ENCODE measurements at regions not wholly inside any gene's neighbourhood (a gene's known extent, or its start where the extent isn't known, plus 50 kb on each side); places are given as distances from the start of the nearest gene placed in this dataset.
"Not testable (repeated sequence)": the region's sequence is repeated elsewhere in the genome, so short reads cannot be mapped to it uniquely, and the experiment has no call there.

GRCh38 chr7:81197266-81197665, 278.4 kb upstream of the SEMA3C start:
- no peaks in the 10 kb centered on the region for H3K27me3 Mint-ChIP-seq (ENCODE audit: low read depth)
- no peak overlapping the region for H3K4me3 Mint-ChIP-seq
- no peaks in the 10 kb centered on the region for H3K36me3 Mint-ChIP-seq (ENCODE audit: low read depth)
- no peaks in the 10 kb centered on the region for H3K9me3 Mint-ChIP-seq
- no peak overlapping the region for H3K27ac Mint-ChIP-seq
- no peaks in the 10 kb centered on the region for H3K4me1 Mint-ChIP-seq (ENCODE audit: low read depth)
- DNase-seq (ENCODE audit: low spot score), result no peak

GRCh38 chr7:81195033-81195432, 276.2 kb upstream of the SEMA3C start:
- Mint-ChIP-seq H3K27me3 (ENCODE audit: low read depth) (no peaks in the 10 kb centered on the region), H3K27ac (no peak overlapping the region), H3K4me1 (ENCODE audit: low read depth) (no peaks in the 10 kb centered on the region), H3K9me3 (no peaks in the 10 kb centered on the region), H3K4me3 (no peak overlapping the region), H3K36me3 (ENCODE audit: low read depth) (no peaks in the 10 kb centered on the region)
- no peak for DNase-seq (ENCODE audit: low spot score)

- Mint-ChIP-seq H3K36me3 (ENCODE audit: low read depth) (no peaks in the 10 kb centered on the region), H3K4me3 (no peak overlapping the region), H3K27ac (no peak overlapping the region), H3K27me3 (ENCODE audit: low read depth) (no peaks in the 10 kb centered on the region), H3K9me3 (no peaks in the 10 kb centered on the region), H3K4me1 (ENCODE audit: low read depth) (no peaks in the 10 kb centered on the region)
- no peak for DNase-seq (ENCODE audit: low spot score)
Measured at GRCh38 chr7:81190997-81191768, 272.3 kb upstream of the SEMA3C start.

GRCh38 chr7:81187753-81188152, 268.9 kb upstream of the SEMA3C start:
- H3K4me1 Mint-ChIP-seq (ENCODE audit: low read depth), result no peaks in the 10 kb centered on the region

GRCh38 chr7:81186691-81187090, 267.8 kb upstream of the SEMA3C start:
- no peak overlapping the region for H3K4me3 Mint-ChIP-seq
- H3K4me1 Mint-ChIP-seq (ENCODE audit: low read depth), result no peaks in the 10 kb centered on the region
- no peaks in the 10 kb centered on the region for H3K27me3 Mint-ChIP-seq (ENCODE audit: low read depth)
- H3K9me3 Mint-ChIP-seq, result no peaks in the 10 kb centered on the region
- no peaks in the 10 kb centered on the region for H3K36me3 Mint-ChIP-seq (ENCODE audit: low read depth)
- no peak overlapping the region for H3K27ac Mint-ChIP-seq
- no peak for DNase-seq (ENCODE audit: low spot score)

More at GRCh38 chr7:81187753-81188152, 268.9 kb upstream of the SEMA3C start:
- H3K36me3 Mint-ChIP-seq (ENCODE audit: low read depth), result no peaks in the 10 kb centered on the region
- H3K4me3 Mint-ChIP-seq, result no peak overlapping the region
- no peaks in the 10 kb centered on the region for H3K9me3 Mint-ChIP-seq
- no peak overlapping the region for H3K27ac Mint-ChIP-seq
- no peak for DNase-seq (ENCODE audit: low spot score)
- H3K27me3 Mint-ChIP-seq (ENCODE audit: low read depth), result no peaks in the 10 kb centered on the region

- H3K4me1 Mint-ChIP-seq (ENCODE audit: low read depth), result no peaks in the 10 kb centered on the region
- no peaks in the 10 kb centered on the region for H3K27me3 Mint-ChIP-seq (ENCODE audit: low read depth)
- H3K36me3 Mint-ChIP-seq (ENCODE audit: low read depth), result no peaks in the 10 kb centered on the region
- no peak overlapping the region for H3K27ac Mint-ChIP-seq
- H3K9me3 Mint-ChIP-seq, result peaks cover 3% of the 10 kb centered on the region
- DNase-seq (ENCODE audit: low spot score), result no peak
- H3K4me3 Mint-ChIP-seq, result no peak overlapping the region
Measured at GRCh38 chr7:81185072-81185471, 266.2 kb upstream of the SEMA3C start.

GRCh38 chr7:81183326-81183725, 264.5 kb upstream of the SEMA3C start:
- DNase-seq (ENCODE audit: low spot score), result no peak
- peaks cover 12% of the 10 kb centered on the region for H3K9me3 Mint-ChIP-seq
- no peaks in the 10 kb centered on the region for H3K36me3 Mint-ChIP-seq (ENCODE audit: low read depth)
- H3K27ac Mint-ChIP-seq, result no peak overlapping the region
- no peak overlapping the region for H3K4me3 Mint-ChIP-seq
- H3K4me1 Mint-ChIP-seq (ENCODE audit: low read depth), result no peaks in the 10 kb centered on the region
- H3K27me3 Mint-ChIP-seq (ENCODE audit: low read depth), result no peaks in the 10 kb centered on the region

GRCh38 chr7:81182056-81182455, 263.2 kb upstream of the SEMA3C start:
- H3K4me3 Mint-ChIP-seq; DNase-seq (ENCODE audit: low spot score); H3K4me1 Mint-ChIP-seq (ENCODE audit: low read depth); H3K27me3 Mint-ChIP-seq (ENCODE audit: low read depth); H3K36me3 Mint-ChIP-seq (ENCODE audit: low read depth); H3K27ac Mint-ChIP-seq: not testable (repeated sequence)
- H3K9me3 Mint-ChIP-seq, result peaks cover 18% of the 10 kb centered on the region

GRCh38 chr7:81181066-81181465, 262.2 kb upstream of the SEMA3C start:
- no peak overlapping the region for H3K4me3 Mint-ChIP-seq

GRCh38 chr7:81180573-81180972, 261.7 kb upstream of the SEMA3C start:
- H3K9me3 Mint-ChIP-seq, result peaks cover 18% of the 10 kb centered on the region
- no peak overlapping the region for H3K4me3 Mint-ChIP-seq
- no peaks in the 10 kb centered on the region for H3K27me3 Mint-ChIP-seq (ENCODE audit: low read depth)
- no peaks in the 10 kb centered on the region for H3K36me3 Mint-ChIP-seq (ENCODE audit: low read depth)
- DNase-seq (ENCODE audit: low spot score), result no peak
- no peaks in the 10 kb centered on the region for H3K4me1 Mint-ChIP-seq (ENCODE audit: low read depth)
- no peak overlapping the region for H3K27ac Mint-ChIP-seq

More at GRCh38 chr7:81181066-81181465, 262.2 kb upstream of the SEMA3C start:
- Mint-ChIP-seq H3K27ac (no peak overlapping the region), H3K27me3 (ENCODE audit: low read depth) (no peaks in the 10 kb centered on the region), H3K36me3 (ENCODE audit: low read depth) (no peaks in the 10 kb centered on the region), H3K9me3 (peaks cover 18% of the 10 kb centered on the region), H3K4me1 (ENCODE audit: low read depth) (no peaks in the 10 kb centered on the region)
- no peak for DNase-seq (ENCODE audit: low spot score)

- no peak overlapping the region for H3K4me3 Mint-ChIP-seq
- no peaks in the 10 kb centered on the region for H3K4me1 Mint-ChIP-seq (ENCODE audit: low read depth)
- DNase-seq (ENCODE audit: low spot score), result no peak
- H3K27me3 Mint-ChIP-seq (ENCODE audit: low read depth), result no peaks in the 10 kb centered on the region
- peaks cover 22% of the 10 kb centered on the region for H3K9me3 Mint-ChIP-seq
- H3K36me3 Mint-ChIP-seq (ENCODE audit: low read depth), result no peaks in the 10 kb centered on the region
- H3K27ac Mint-ChIP-seq, result no peak overlapping the region
Measured at GRCh38 chr7:81175275-81175940, 256.6 kb upstream of the SEMA3C start.

- no peak for DNase-seq (ENCODE audit: low spot score)
- Mint-ChIP-seq H3K9me3 (peaks cover 12% of the 10 kb centered on the region), H3K27me3 (ENCODE audit: low read depth) (no peaks in the 10 kb centered on the region), H3K36me3 (ENCODE audit: low read depth) (no peaks in the 10 kb centered on the region), H3K4me3 (no peak overlapping the region), H3K4me1 (ENCODE audit: low read depth) (no peaks in the 10 kb centered on the region), H3K27ac (no peak overlapping the region)
Measured at GRCh38 chr7:81173766-81174281, 255.0 kb upstream of the SEMA3C start.

GRCh38 chr7:81170291-81170690, 251.4 kb upstream of the SEMA3C start:
- DNase-seq (ENCODE audit: low spot score), result no peak
- Mint-ChIP-seq H3K4me3 (no peak overlapping the region), H3K27ac (no peak overlapping the region), H3K4me1 (ENCODE audit: low read depth) (no peaks in the 10 kb centered on the region), H3K9me3 (peaks cover 4% of the 10 kb centered on the region), H3K27me3 (ENCODE audit: low read depth) (no peaks in the 10 kb centered on the region), H3K36me3 (ENCODE audit: low read depth) (no peaks in the 10 kb centered on the region)

GRCh38 chr7:81167934-81168333, 249.1 kb upstream of the SEMA3C start:
- no peak for DNase-seq (ENCODE audit: low spot score)
- Mint-ChIP-seq H3K27ac (no peak overlapping the region), H3K36me3 (ENCODE audit: low read depth) (no peaks in the 10 kb centered on the region), H3K4me3 (no peak overlapping the region), H3K9me3 (peaks cover 7% of the 10 kb centered on the region), H3K4me1 (ENCODE audit: low read depth) (no peaks in the 10 kb centered on the region), H3K27me3 (ENCODE audit: low read depth) (no peaks in the 10 kb centered on the region)

All from T-helper 2 cell treated with Interferon-gamma antibody and Interleukin-4, amounts not matched to agents 5 μg/mL and 100 μg/mL, for 36 hours (primary cell).